Brain pericyte (primary cell): ENCODE measurements at regions not wholly inside any gene's neighbourhood (a gene's known extent, or its start where the extent isn't known, plus 50 kb on each side); places are given as distances from the start of the nearest gene placed in this dataset.
"Not testable (repeated sequence)": the region's sequence is repeated elsewhere in the genome, so short reads cannot be mapped to it uniquely, and the experiment has no call there.

Experiments used
- DNase-seq: peaks from one replicate; pipeline ENCODE4 v3.0.0-alpha.2; 2012; ENCODE audit warnings: low read depth, low spot score

GRCh38 chr3:166100730-166101129 is 263.5 kb upstream of the BCHE start:
- no peak for DNase-seq

- no peak for DNase-seq
Observed at GRCh38 chr3:166089575-166089974, 252.4 kb upstream of the BCHE start.

- DNase-seq, result no peak
Observed at GRCh38 chr3:166085164-166085856, 248.1 kb upstream of the BCHE start.

- DNase-seq, result no peak
Observed at GRCh38 chr3:166080096-166080495, 242.9 kb upstream of the BCHE start.

GRCh38 chr3:166071831-166072230 is 234.6 kb upstream of the BCHE start:
- no peak for DNase-seq

GRCh38 chr3:166064476-166064875 is 227.3 kb upstream of the BCHE start:
- no peak for DNase-seq

GRCh38 chr3:166060789-166061479 is 223.7 kb upstream of the BCHE start:
- no peak for DNase-seq

GRCh38 chr3:166052440-166052839 is 215.2 kb upstream of the BCHE start:
- DNase-seq, result no peak

- no peak for DNase-seq
Observed at GRCh38 chr3:166029507-166029906, 192.3 kb upstream of the BCHE start.

GRCh38 chr3:166013073-166013679 is 176.0 kb upstream of the BCHE start:
- DNase-seq, result peak; percentile 8

- DNase-seq, result no peak
Observed at GRCh38 chr3:166011771-166012170, 174.5 kb upstream of the BCHE start.

GRCh38 chr3:166005126-166005525 is 167.9 kb upstream of the BCHE start:
- no peak for DNase-seq

- no peak for DNase-seq
Observed at GRCh38 chr3:165994293-165994692, 157.1 kb upstream of the BCHE start.

- DNase-seq, result no peak
Observed at GRCh38 chr3:165984589-165984988, 147.4 kb upstream of the BCHE start.

GRCh38 chr3:165983284-165983683 is 146.1 kb upstream of the BCHE start:
- no peak for DNase-seq

GRCh38 chr3:165981318-165981717 is 144.1 kb upstream of the BCHE start:
- no peak for DNase-seq

GRCh38 chr3:165960825-165961224 is 123.6 kb upstream of the BCHE start:
- not testable (repeated sequence) for DNase-seq

GRCh38 chr3:165954171-165954570 is 116.9 kb upstream of the BCHE start:
- no peak for DNase-seq

- no peak for DNase-seq
Observed at GRCh38 chr3:165946360-165946759, 109.1 kb upstream of the BCHE start.

GRCh38 chr3:165938986-165939540 is 101.8 kb upstream of the BCHE start:
- no peak for DNase-seq

GRCh38 chr3:165936081-165936480 is 98.9 kb upstream of the BCHE start:
- DNase-seq, result not testable (repeated sequence)

GRCh38 chr3:165924301-165924791 is 87.1 kb upstream of the BCHE start:
- not testable (repeated sequence) for DNase-seq
